ENCODE measurements at regions not wholly inside any gene's neighbourhood (a gene's known extent, or its start where the extent isn't known, plus 50 kb on each side); places are given as distances from the start of the nearest gene placed in this dataset.

- Histone ChIP-seq H3K18ac (ENCODE audit: insufficient read length, low read depth, low read length) (no peak overlapping the region), H3K14ac (ENCODE audit: insufficient read depth, low read length) (no peak overlapping the region), H3K4me1 (ENCODE audit: insufficient read depth, low read length) (no peaks in the 10 kb centered on the region), H3K27ac (ENCODE audit: insufficient read length, low read depth, low read length) (no peak overlapping the region), H3K79me1 (ENCODE audit: insufficient read depth, low read depth, low read length, poor library complexity, severe bottlenecking) (no peaks in the 10 kb centered on the region), H2BK15ac (ENCODE audit: low read depth, low read length) (no peak overlapping the region), H3K27me3 (ENCODE audit: insufficient read depth, low read length) (no peaks in the 10 kb centered on the region), H2AK5ac (ENCODE audit: insufficient read length, low read length) (no peak overlapping the region), H3K23ac (ENCODE audit: insufficient read length, low read depth, low read length) (no peak overlapping the region), H3K9me3 (ENCODE audit: control insufficient read depth, low read depth, low read length) (no peaks in the 10 kb centered on the region), H4K91ac (ENCODE audit: insufficient read length, low read depth, low read length) (no peak overlapping the region), H3K79me2 (ENCODE audit: insufficient read depth, low read length) (no peaks in the 10 kb centered on the region), H2BK5ac (ENCODE audit: insufficient read length, low read length) (no peak overlapping the region), H3K4me2 (ENCODE audit: insufficient read depth, insufficient read length, low read length) (no peak overlapping the region), H2AFZ (ENCODE audit: low read length) (no peak overlapping the region), H3K56ac (ENCODE audit: insufficient read length, low read depth, low read length) (no peak overlapping the region), H3K23me2 (ENCODE audit: insufficient read length, low read depth, low read length, poor library complexity, severe bottlenecking) (no peaks in the 10 kb centered on the region), H3T11ph (ENCODE audit: low read length) (no peak overlapping the region), H2BK20ac (ENCODE audit: low read depth, low read length, poor library complexity, severe bottlenecking) (no peak overlapping the region), H3K9ac (ENCODE audit: extremely low read depth, insufficient read length, low read length) (no peak overlapping the region), H4K20me1 (ENCODE audit: control insufficient read depth, insufficient read depth, insufficient read length) (no peaks in the 10 kb centered on the region), H4K8ac (replicated peaks; ENCODE audit: insufficient read length, low read depth, low read length) (no peak overlapping the region), H4K5ac (ENCODE audit: insufficient read length, low read depth, low read length) (no peak overlapping the region), H2BK120ac (ENCODE audit: low read depth, low read length, poor library complexity, severe bottlenecking) (no peak overlapping the region), H3K4ac (ENCODE audit: low read depth, low read length) (no peak overlapping the region), H2BK12ac (ENCODE audit: insufficient read length, low read depth, low read length) (no peak overlapping the region)
- TF ChIP-seq, protein P1, sequence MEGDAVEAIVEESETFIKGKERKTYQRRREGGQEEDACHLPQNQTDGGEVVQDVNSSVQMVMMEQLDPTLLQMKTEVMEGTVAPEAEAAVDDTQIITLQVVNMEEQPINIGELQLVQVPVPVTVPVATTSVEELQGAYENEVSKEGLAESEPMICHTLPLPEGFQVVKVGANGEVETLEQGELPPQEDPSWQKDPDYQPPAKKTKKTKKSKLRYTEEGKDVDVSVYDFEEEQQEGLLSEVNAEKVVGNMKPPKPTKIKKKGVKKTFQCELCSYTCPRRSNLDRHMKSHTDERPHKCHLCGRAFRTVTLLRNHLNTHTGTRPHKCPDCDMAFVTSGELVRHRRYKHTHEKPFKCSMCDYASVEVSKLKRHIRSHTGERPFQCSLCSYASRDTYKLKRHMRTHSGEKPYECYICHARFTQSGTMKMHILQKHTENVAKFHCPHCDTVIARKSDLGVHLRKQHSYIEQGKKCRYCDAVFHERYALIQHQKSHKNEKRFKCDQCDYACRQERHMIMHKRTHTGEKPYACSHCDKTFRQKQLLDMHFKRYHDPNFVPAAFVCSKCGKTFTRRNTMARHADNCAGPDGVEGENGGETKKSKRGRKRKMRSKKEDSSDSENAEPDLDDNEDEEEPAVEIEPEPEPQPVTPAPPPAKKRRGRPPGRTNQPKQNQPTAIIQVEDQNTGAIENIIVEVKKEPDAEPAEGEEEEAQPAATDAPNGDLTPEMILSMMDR (conservative IDR thresholded peaks at IDR 0.05): no peak
- Mint-ChIP-seq H3K4me3 (no peak overlapping the region), H3K27ac (no peak overlapping the region), H3K36me3 (ENCODE audit: insufficient read depth in 1 of 3, low read depth in 3 of 3) (no peaks in the 10 kb centered on the region), H3K9me3 (no peaks in the 10 kb centered on the region), H3K4me1 (no peaks in the 10 kb centered on the region), H3K27me3 (ENCODE audit: low read depth) (no peaks in the 10 kb centered on the region)
- no peak for DNase-seq
- WGBS (ENCODE audit: extremely low coverage, insufficient read length, low lambda C conversion rate): no CpG with 5 or more reads among the region's 2 CpGs
Observed at GRCh38 chr21:14771593-14771992, 225.5 kb upstream of the SAMSN1 start.

All from H9 (cell line).